ENCODE measurements at regions not wholly inside any gene's neighbourhood (a gene's known extent, or its start where the extent isn't known, plus 50 kb on each side); places are given as distances from the start of the nearest gene placed in this dataset.

DNA sequence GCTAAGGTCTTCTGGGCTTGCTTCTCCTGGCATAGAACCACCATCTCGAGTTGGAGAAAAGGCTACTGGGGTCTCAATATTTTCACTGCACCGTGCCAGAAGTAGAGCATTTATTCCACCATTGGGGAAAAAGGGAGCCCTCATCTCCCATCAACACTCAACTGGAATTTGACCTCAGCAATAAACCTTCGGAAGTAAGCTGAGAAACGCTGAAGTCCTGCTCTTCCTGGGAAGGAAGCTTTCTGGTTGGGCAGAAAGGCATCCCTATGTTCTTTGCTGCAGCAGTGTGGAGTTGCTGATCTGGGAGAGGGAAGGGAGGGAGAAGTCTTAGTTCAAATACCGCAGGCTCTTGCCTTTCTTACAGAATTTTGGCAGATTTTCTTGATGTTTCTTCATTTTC lies 368.8 kb downstream of the NUP35 start:
- Mint-ChIP-seq H3K4me1 (no peaks in the 10 kb centered on the region), H3K9me3 (no peaks in the 10 kb centered on the region), H3K36me3 (ENCODE audit: low read depth) (no peaks in the 10 kb centered on the region), H3K27me3 (no peaks in the 10 kb centered on the region), H3K27ac (no peak overlapping the region), H3K4me3 (no peak overlapping the region)
- intact Hi-C loops (cut with micrococcal nuclease), result no loop called here
- no peak for DNase-seq

DNA sequence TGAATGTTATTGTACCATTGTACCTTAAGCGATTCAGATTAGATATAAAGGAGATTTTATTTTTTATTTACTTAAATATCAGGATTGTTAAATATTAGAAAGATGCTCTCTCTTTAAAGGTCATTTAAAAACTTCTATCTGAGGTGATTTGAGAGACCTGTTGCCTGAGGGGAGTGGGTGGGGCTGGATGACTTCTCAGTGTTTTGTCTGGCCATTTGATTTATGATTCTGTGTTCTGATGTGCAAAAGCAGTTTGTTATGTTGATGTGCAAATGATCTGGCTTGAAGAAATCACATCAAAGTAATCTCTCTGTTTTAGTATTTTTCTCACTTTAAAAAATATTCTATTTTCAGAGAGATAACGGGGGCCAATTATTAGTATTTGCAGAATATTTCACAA lies 370.8 kb downstream of the NUP35 start:
- H3K27me3 Mint-ChIP-seq, result no peaks in the 10 kb centered on the region
- no peak overlapping the region for H3K4me3 Mint-ChIP-seq
- no peaks in the 10 kb centered on the region for H3K36me3 Mint-ChIP-seq (ENCODE audit: low read depth)
- no peak for DNase-seq
- no peak overlapping the region for H3K27ac Mint-ChIP-seq
- intact Hi-C loops (cut with micrococcal nuclease), result no loop called here
- H3K4me1 Mint-ChIP-seq, result no peaks in the 10 kb centered on the region
- H3K9me3 Mint-ChIP-seq, result no peaks in the 10 kb centered on the region

DNA sequence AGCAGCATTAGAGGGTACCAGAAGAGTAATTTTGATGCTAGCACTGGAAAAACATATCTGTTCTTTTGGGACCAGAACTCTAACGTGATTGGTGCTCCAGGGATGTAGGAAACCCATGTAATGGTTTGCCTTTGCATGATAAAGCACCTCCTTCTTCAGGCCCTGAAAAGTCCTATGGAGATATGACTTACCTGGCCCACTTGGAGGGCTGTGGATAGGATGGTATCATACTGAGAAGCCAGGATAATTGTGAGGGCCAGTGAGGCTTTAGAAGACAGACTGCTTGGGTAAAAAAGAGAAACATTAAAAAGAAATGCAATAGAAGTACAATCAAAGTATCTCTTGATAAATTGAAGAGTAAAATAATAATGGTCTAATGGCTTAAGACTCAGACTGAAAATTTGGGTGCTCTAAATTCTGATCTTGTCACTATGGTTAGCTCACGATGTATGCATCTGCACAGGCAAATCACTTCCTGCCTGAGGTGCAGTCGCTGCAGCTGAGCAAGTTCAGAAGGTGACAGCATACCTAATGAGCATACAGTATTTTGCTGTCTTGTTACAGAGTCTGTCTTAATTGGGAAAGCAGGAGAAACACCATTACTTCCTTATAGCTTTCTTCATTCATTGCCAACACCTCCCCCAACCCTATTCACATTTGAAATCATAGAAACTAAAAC lies 371.5 kb downstream of the NUP35 start:
- Mint-ChIP-seq H3K4me1 (no peaks in the 10 kb centered on the region), H3K27me3 (no peaks in the 10 kb centered on the region), H3K9me3 (no peaks in the 10 kb centered on the region), H3K27ac (no peak overlapping the region), H3K36me3 (ENCODE audit: low read depth) (no peaks in the 10 kb centered on the region), H3K4me3 (no peak overlapping the region)
- intact Hi-C loops (cut with micrococcal nuclease), result no loop called here
- no peak for DNase-seq

DNA sequence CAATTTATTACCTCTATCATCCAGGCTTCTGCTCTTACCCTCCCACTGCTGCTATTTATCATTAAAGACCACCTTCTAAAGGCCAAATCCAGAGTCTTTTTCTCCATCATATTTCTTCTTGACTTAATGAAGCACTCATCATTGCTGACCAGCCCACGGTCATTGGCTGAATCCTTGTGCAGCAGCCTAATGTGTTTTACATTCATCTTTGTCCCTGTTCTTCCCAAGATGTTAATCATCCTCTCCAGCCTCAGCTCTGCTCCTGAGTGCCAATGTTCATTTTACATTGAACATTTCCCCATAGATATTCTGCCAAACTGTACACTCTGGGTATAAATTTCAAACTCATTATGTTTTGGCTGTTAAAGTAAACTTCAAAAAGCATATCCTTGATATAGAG lies 373.6 kb downstream of the NUP35 start:
- intact Hi-C loops (cut with micrococcal nuclease), result no loop called here
- H3K27me3 Mint-ChIP-seq, result no peaks in the 10 kb centered on the region
- DNase-seq, result no peak
- H3K4me1 Mint-ChIP-seq, result no peaks in the 10 kb centered on the region
- H3K36me3 Mint-ChIP-seq (ENCODE audit: low read depth), result no peaks in the 10 kb centered on the region
- no peak overlapping the region for H3K27ac Mint-ChIP-seq
- H3K4me3 Mint-ChIP-seq, result no peak overlapping the region
- peaks cover 6% of the 10 kb centered on the region for H3K9me3 Mint-ChIP-seq

DNA sequence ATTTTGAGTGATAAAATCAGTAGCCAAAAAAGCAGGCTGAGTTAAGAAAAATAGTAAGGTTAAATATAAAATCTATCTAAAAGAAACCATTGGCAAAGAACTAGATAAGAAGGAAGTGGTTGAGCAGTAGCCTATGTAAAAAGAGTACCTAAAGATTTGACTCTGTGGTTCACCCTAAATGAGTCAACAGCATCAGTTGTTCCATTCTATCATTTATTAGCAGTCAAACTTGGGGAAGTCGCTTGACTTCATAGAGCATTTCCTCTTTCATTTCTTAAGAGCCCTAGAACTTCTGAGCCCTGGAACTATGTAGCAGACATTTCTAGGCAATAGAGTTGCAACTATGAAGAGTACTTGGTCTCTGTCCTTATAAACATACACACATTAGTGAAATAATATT lies 381.7 kb downstream of the NUP35 start:
- DNase-seq, result no peak
- Mint-ChIP-seq H3K27ac (no peak overlapping the region), H3K4me3 (no peak overlapping the region), H3K36me3 (ENCODE audit: low read depth) (no peaks in the 10 kb centered on the region), H3K4me1 (no peaks in the 10 kb centered on the region), H3K9me3 (peaks cover 21% of the 10 kb centered on the region), H3K27me3 (no peaks in the 10 kb centered on the region)
- intact Hi-C loops (cut with micrococcal nuclease), result no loop called here

DNA sequence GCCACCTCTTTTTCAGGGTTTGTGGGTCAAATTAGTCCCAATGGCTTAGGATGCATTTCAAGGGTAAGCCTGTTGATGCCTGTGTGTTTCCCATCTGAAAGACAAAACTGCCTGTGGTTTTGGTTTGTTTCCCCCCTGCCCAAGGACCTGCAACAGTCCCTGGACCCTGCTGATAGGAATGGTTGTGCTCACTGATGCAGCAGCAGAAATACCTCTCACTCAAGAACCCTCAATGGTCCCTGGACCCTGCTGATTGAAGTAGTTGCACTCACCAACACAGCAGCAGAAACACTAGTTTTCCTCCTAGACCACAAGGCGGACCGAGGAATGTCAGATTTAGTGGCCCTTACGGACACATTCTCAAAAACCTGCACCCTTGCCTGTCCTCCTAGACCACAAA lies 386.9 kb downstream of the NUP35 start:
- Mint-ChIP-seq H3K4me1 (no peaks in the 10 kb centered on the region), H3K27ac (no peak overlapping the region), H3K9me3 (peaks cover 9% of the 10 kb centered on the region), H3K36me3 (ENCODE audit: low read depth) (no peaks in the 10 kb centered on the region), H3K27me3 (no peaks in the 10 kb centered on the region), H3K4me3 (no peak overlapping the region)
- intact Hi-C loops (cut with micrococcal nuclease), result no loop called here
- DNase-seq, result no peak

DNA sequence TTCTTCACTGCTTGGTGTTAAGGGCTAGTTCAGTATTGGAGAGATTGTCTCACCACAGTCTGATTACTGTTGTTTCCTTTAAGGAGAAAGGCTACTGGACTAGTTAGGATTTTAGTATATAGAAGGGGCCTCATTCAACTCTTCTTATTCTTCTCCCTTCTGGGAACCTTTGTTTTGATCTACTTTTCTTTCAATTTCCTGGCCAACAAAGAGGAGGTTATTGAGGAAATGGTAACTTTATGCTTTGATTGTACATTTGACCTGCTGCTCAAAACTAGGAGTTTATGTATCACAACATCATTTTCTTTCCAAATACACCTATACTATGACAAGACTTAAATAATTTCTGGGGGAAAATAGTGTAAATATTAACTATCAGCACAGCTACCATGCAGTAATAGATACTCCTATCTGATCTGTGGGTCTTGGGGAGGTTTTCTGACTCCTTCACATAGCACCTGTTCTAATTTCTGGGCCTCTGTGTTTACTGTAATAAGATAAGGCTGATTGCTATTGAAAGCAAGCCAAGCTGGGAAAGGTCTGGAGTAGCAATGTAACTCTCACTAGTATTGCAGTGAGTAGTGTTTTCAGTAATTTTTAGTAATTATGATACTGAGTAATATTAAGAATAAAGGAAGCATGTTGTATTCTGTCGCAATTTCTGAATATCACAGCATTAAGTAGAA lies 395.3 kb downstream of the NUP35 start:
- Mint-ChIP-seq H3K9me3 (no peaks in the 10 kb centered on the region), H3K27ac (no peak overlapping the region), H3K36me3 (ENCODE audit: low read depth) (no peaks in the 10 kb centered on the region), H3K4me3 (no peak overlapping the region), H3K4me1 (no peaks in the 10 kb centered on the region), H3K27me3 (no peaks in the 10 kb centered on the region)
- intact Hi-C loops (cut with micrococcal nuclease), result no loop called here
- no peak for DNase-seq

DNA sequence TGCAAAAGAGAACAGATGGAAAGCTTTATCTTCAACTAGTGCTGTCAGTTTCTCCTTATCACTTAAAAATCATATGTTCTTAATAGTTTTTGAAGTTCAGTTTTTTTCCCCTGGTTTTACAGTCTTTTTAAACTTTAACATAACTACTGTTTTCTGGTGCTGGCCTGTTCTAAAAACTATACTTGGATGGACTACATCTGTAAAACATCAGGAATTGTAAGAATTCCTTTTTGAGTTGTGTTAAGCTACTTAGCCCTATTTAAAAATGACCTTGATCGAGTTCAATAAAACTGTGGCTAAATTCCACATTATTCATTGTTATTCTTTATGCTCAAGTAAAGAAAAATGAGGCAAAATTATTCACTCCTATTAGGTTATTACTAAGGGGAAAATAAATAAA lies 397.7 kb downstream of the NUP35 start:
- no peak overlapping the region for H3K27ac Mint-ChIP-seq
- no peaks in the 10 kb centered on the region for H3K36me3 Mint-ChIP-seq (ENCODE audit: low read depth)
- H3K4me3 Mint-ChIP-seq, result no peak overlapping the region
- DNase-seq, result no peak
- no peaks in the 10 kb centered on the region for H3K27me3 Mint-ChIP-seq
- intact Hi-C loops (cut with micrococcal nuclease), result no loop called here
- H3K9me3 Mint-ChIP-seq, result no peaks in the 10 kb centered on the region
- H3K4me1 Mint-ChIP-seq, result no peaks in the 10 kb centered on the region

DNA sequence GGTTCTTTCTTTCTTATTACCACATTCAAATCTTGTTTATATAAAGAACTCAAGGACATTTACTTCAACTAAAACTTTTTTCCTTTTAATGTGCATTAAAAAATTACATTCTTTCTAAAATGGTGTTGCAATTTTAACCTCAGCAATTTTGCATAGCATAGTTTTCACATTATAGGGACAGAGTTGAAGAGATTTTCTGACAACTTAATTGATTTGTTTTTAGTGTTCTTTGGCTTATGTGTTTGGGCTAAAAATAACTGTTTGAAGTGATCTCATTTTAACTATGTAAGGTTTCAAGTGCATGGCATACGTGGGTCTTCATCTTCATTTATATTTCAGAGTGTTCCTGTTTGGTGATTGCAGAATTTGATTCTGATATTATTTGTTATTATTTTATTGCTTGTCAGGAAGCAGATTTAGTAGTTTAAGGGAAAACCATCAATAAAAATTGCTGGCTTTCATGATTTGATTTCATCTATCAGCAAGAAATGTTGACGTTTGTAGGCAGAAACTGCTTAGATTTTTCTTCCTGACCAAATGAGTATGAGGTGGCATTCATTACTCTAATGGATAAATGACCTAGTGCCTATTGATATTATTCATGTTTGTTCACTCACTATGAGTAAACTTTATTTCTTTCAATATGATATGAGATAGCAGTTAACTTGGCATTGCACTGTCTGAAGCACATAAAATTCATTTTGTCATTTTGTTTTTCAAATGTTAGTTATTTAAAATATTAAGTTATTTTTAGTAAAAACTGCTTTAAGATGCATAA lies 398.4 kb downstream of the NUP35 start:
- no peaks in the 10 kb centered on the region for H3K36me3 Mint-ChIP-seq (ENCODE audit: low read depth)
- no peaks in the 10 kb centered on the region for H3K4me1 Mint-ChIP-seq
- no peaks in the 10 kb centered on the region for H3K9me3 Mint-ChIP-seq
- no peak overlapping the region for H3K27ac Mint-ChIP-seq
- intact Hi-C loops (cut with micrococcal nuclease), result no loop called here
- DNase-seq, result no peak
- H3K27me3 Mint-ChIP-seq, result no peaks in the 10 kb centered on the region
- no peak overlapping the region for H3K4me3 Mint-ChIP-seq

DNA sequence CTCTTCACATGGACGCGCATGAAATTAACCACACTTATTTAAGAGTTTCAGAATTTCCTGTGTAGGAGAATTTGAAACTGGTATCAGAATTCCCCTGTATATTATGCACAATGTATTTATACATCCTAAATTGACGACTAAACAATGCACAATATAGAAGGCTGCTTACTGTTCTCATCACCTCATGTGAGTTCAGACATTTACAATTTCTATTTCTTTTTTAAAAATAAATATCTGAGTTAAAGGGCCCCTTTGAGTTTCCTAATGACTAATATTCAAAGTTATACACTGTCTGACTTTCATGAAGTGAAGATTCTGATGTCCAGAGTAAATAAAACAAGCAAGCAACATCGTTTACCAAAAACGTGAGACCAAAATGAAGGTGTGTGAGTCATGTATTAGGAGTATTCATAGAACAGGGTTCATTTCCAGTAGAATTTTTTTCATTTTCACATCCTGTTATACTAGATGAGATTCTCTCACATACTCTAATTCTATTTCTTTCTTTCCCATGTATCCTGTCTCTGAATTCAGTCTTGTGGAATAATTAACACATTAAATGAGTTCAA lies 406.2 kb downstream of the NUP35 start:
- H3K27me3 Mint-ChIP-seq, result no peaks in the 10 kb centered on the region
- no peaks in the 10 kb centered on the region for H3K9me3 Mint-ChIP-seq
- H3K4me3 Mint-ChIP-seq, result no peak overlapping the region

DNA sequence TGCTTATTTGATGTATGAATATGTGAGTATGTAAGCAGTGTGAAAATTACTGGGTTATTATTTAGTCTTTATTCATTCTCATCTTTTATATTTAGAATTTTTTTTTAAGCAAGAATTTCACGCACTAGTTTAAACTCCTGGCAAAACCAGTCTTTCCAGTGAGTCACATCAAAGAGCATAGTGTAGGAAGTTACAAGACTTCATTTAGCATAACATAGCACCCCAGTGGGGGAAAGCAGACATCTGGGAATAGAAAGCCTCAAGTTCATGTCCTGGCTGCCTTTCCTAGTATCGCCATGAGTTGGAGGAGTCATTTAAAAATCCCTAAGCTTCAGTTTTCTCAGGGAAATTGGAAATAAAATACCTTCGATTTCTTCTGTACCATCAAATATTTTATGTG lies 408.3 kb downstream of the NUP35 start:
- Mint-ChIP-seq H3K36me3 (ENCODE audit: low read depth) (no peaks in the 10 kb centered on the region), H3K4me1 (no peaks in the 10 kb centered on the region), H3K27me3 (no peaks in the 10 kb centered on the region), H3K4me3 (no peak overlapping the region), H3K27ac (no peak overlapping the region), H3K9me3 (no peaks in the 10 kb centered on the region)
- no peak for DNase-seq
- intact Hi-C loops (cut with micrococcal nuclease), result no loop called here

More for the DNA sequence above, 406.2 kb downstream of the NUP35 start:
- no peak for DNase-seq
- no peak overlapping the region for H3K27ac Mint-ChIP-seq
- intact Hi-C loops (cut with micrococcal nuclease), result no loop called here
- H3K4me1 Mint-ChIP-seq, result no peaks in the 10 kb centered on the region
- no peaks in the 10 kb centered on the region for H3K36me3 Mint-ChIP-seq (ENCODE audit: low read depth)

DNA sequence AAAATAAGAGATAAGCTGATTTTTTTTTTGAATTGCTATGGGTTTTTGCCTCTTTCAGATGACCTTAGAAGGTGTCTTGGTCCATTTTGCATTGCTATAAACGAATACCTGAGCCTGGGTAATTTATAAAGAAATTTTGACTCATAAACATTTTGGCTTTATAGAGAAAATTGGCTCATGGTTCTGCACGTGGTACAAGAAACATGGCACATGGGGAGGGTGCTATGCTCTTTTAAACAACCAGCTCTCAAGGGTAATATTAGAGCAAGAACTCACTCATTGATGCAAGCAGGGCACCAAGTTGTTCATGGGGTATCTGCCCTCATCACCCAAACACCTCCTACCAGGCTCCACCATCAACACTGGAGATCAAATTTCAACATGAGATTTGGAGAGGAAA lies 408.8 kb downstream of the NUP35 start:
- Mint-ChIP-seq H3K4me3 (no peak overlapping the region), H3K36me3 (ENCODE audit: low read depth) (no peaks in the 10 kb centered on the region), H3K4me1 (no peaks in the 10 kb centered on the region), H3K27me3 (no peaks in the 10 kb centered on the region), H3K27ac (no peak overlapping the region), H3K9me3 (no peaks in the 10 kb centered on the region)
- intact Hi-C loops (cut with micrococcal nuclease), result no loop called here
- DNase-seq, result no peak

DNA sequence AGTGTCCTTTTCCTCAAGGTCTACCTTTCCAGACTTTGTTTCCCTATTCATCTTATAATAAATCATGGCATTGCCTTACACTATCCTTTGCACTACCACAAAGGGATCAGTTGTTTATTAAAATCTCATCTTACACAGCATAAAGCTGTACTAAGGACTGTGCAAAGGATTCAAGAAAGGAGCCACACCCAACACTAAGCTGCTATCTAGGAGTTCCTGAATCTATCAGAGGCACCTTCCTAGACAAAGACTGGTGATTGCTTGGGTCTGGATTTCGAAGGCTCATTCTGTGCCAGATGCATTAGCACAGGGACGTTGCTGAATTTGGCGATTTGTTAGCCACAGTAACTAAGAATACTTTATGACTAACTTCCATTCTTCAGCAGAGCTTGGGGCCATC lies 412.0 kb downstream of the NUP35 start:
- Mint-ChIP-seq H3K4me3 (no peak overlapping the region), H3K27me3 (no peaks in the 10 kb centered on the region), H3K27ac (no peak overlapping the region), H3K36me3 (ENCODE audit: low read depth) (no peaks in the 10 kb centered on the region), H3K4me1 (no peaks in the 10 kb centered on the region), H3K9me3 (no peaks in the 10 kb centered on the region)
- intact Hi-C loops (cut with micrococcal nuclease), result no loop called here
- no peak for DNase-seq

DNA sequence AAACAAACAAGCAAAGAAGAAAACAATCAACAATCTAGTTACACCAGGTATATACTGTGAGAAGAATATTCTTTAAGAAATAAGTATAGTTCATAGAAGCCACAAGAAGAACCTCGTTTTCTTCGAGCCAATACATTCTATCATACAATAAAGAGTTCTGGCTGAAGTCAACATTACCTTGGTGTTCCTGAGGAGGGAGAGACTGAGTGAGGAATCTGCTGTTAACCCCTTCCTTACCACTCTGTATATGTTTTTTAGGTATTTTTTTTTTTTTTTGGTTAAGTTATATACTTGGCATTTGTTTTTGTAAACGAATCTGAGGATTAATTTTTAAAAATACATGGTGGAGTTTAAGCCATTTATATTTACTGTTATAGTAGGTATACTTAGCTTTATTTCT lies 412.5 kb downstream of the NUP35 start:
- DNase-seq, result no peak
- no peaks in the 10 kb centered on the region for H3K36me3 Mint-ChIP-seq (ENCODE audit: low read depth)
- H3K27ac Mint-ChIP-seq, result no peak overlapping the region
- no peaks in the 10 kb centered on the region for H3K27me3 Mint-ChIP-seq
- intact Hi-C loops (cut with micrococcal nuclease), result no loop called here
- H3K9me3 Mint-ChIP-seq, result no peaks in the 10 kb centered on the region
- H3K4me3 Mint-ChIP-seq, result no peak overlapping the region
- no peaks in the 10 kb centered on the region for H3K4me1 Mint-ChIP-seq

Measured in activated CD4-positive, alpha-beta T cell treated with anti-CD3 and anti-CD28 coated beads, Interleukin-2, amount 10 ng/mL, durations not matched to agents 24 days and 14 days (primary cell).